ENCODE measurements at regions not wholly inside any gene's neighbourhood (a gene's known extent, or its start where the extent isn't known, plus 50 kb on each side); places are given as distances from the start of the nearest gene placed in this dataset.

GRCh38 chr1:221874285-221875003 lies 132.6 kb upstream of the DUSP10 start:
- Mint-ChIP-seq H3K36me3 (no peaks in the 10 kb centered on the region), H3K9me3 (no peaks in the 10 kb centered on the region), H3K4me3 (no peak overlapping the region), H3K27ac (no peak overlapping the region), H3K4me1 (ENCODE audit: unreplicated experiment) (no peaks in the 10 kb centered on the region), H3K27me3 (peaks cover 4% of the 10 kb centered on the region)
- no peak for TF ChIP-seq CTCF (conservative IDR thresholded peaks at IDR 0.05)
- DNase-seq (ENCODE audit: extremely low spot score, unreplicated experiment), result no peak

- no peak for DNase-seq (ENCODE audit: extremely low spot score, unreplicated experiment)
- peaks cover 5% of the 10 kb centered on the region for H3K27me3 Mint-ChIP-seq
- no peak for TF ChIP-seq CTCF (conservative IDR thresholded peaks at IDR 0.05)
- no peak overlapping the region for H3K4me3 Mint-ChIP-seq
- no peaks in the 10 kb centered on the region for H3K4me1 Mint-ChIP-seq (ENCODE audit: unreplicated experiment)
- H3K9me3 Mint-ChIP-seq, result no peaks in the 10 kb centered on the region
- H3K27ac Mint-ChIP-seq, result no peak overlapping the region
- no peaks in the 10 kb centered on the region for H3K36me3 Mint-ChIP-seq
Measured at GRCh38 chr1:221873673-221874072, 131.8 kb upstream of the DUSP10 start.

- no peak for DNase-seq (ENCODE audit: extremely low spot score, unreplicated experiment)
- H3K36me3 Mint-ChIP-seq, result no peaks in the 10 kb centered on the region
- no peaks in the 10 kb centered on the region for H3K9me3 Mint-ChIP-seq
- peaks cover 8% of the 10 kb centered on the region for H3K27me3 Mint-ChIP-seq
- peaks cover 2% of the 10 kb centered on the region for H3K4me1 Mint-ChIP-seq (ENCODE audit: unreplicated experiment)
- H3K27ac Mint-ChIP-seq, result no peak overlapping the region
- TF ChIP-seq CTCF (conservative IDR thresholded peaks at IDR 0.05), result no peak
- H3K4me3 Mint-ChIP-seq, result no peak overlapping the region
Measured at GRCh38 chr1:221871056-221871455, 129.2 kb upstream of the DUSP10 start.

GRCh38 chr1:221869779-221870178 lies 127.9 kb upstream of the DUSP10 start:
- H3K27ac Mint-ChIP-seq, result no peak overlapping the region
- no peak for DNase-seq (ENCODE audit: extremely low spot score, unreplicated experiment)
- no peaks in the 10 kb centered on the region for H3K36me3 Mint-ChIP-seq
- no peaks in the 10 kb centered on the region for H3K9me3 Mint-ChIP-seq
- H3K27me3 Mint-ChIP-seq, result peaks cover 8% of the 10 kb centered on the region
- no peak overlapping the region for H3K4me3 Mint-ChIP-seq
- TF ChIP-seq CTCF (conservative IDR thresholded peaks at IDR 0.05), result no peak
- H3K4me1 Mint-ChIP-seq (ENCODE audit: unreplicated experiment), result peaks cover 4% of the 10 kb centered on the region

- H3K36me3 Mint-ChIP-seq, result no peaks in the 10 kb centered on the region
- no peaks in the 10 kb centered on the region for H3K9me3 Mint-ChIP-seq
- H3K27me3 Mint-ChIP-seq, result peaks cover 8% of the 10 kb centered on the region
- H3K4me3 Mint-ChIP-seq, result no peak overlapping the region
- peaks cover 4% of the 10 kb centered on the region for H3K4me1 Mint-ChIP-seq (ENCODE audit: unreplicated experiment)
- no peak for TF ChIP-seq CTCF (conservative IDR thresholded peaks at IDR 0.05)
- no peak for DNase-seq (ENCODE audit: extremely low spot score, unreplicated experiment)
- H3K27ac Mint-ChIP-seq, result no peak overlapping the region
Measured at GRCh38 chr1:221868593-221869303, 126.9 kb upstream of the DUSP10 start.
